ENCODE measurements at regions not wholly inside any gene's neighbourhood (a gene's known extent, or its start where the extent isn't known, plus 50 kb on each side); places are given as distances from the start of the nearest gene placed in this dataset.

DNA sequence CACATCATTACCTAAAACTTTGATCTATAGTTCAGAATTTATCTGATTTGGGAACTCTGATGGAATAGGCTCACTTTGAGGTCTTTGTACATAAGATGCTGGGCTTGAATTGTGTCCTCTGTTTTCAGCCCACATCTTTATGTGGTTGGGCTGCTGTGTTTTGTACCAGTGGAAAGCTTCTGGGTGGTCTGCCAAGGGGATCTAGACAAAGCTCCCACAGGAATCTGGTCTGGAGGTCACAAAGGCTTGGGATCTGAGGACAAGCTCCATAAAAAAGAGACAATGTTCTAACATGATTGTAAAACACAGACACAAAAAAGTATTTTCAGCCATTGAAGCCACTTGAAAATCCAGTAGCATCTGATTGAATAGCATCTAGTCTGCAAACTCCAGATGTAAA is 393.5 kb upstream of the PITX2 start:
- TF ChIP-seq FOXM1 (IDR thresholded peaks at IDR 0.05; ENCODE audit: borderline replicate concordance) (no peak), SUZ12 (IDR thresholded peaks at IDR 0.05) (no peak), BHLHE40 (IDR thresholded peaks at IDR 0.05; ENCODE audit: borderline replicate concordance) (no peak), TARDBP (IDR thresholded peaks at IDR 0.05) (no peak), CTBP1 (IDR thresholded peaks at IDR 0.05; ENCODE audit: borderline replicate concordance) (no peak), SP1 (IDR thresholded peaks at IDR 0.05) (no peak), ARNT (IDR thresholded peaks at IDR 0.05) (no peak), L3MBTL2 (conservative IDR thresholded peaks at IDR 0.05) (no peak), ZNF384 (IDR thresholded peaks at IDR 0.05) (no peak), FOXA1 (IDR thresholded peaks at IDR 0.05) (no peak), FOXK2 (IDR thresholded peaks at IDR 0.05) (no peak), ELF4 (IDR thresholded peaks at IDR 0.05) (no peak), NFRKB (IDR thresholded peaks at IDR 0.05) (no peak)
- TF ChIP-seq, protein P1, sequence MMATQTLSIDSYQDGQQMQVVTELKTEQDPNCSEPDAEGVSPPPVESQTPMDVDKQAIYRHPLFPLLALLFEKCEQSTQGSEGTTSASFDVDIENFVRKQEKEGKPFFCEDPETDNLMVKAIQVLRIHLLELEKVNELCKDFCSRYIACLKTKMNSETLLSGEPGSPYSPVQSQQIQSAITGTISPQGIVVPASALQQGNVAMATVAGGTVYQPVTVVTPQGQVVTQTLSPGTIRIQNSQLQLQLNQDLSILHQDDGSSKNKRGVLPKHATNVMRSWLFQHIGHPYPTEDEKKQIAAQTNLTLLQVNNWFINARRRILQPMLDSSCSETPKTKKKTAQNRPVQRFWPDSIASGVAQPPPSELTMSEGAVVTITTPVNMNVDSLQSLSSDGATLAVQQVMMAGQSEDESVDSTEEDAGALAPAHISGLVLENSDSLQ (IDR thresholded peaks at IDR 0.05): no peak

Measured in HEK293T (cell line).